Activated gamma-delta T cell treated with anti-CD3 and anti-CD28 coated beads, Interleukin-2, amount 50 U/mL, for 16 hours (primary cell): ENCODE measurements at regions not wholly inside any gene's neighbourhood (a gene's known extent, or its start where the extent isn't known, plus 50 kb on each side); places are given as distances from the start of the nearest gene placed in this dataset.

Experiments used
- DNase-seq: peaks from one replicate; pipeline ENCODE4 v3.0.0-alpha.2; 2020; ENCODE audit warnings: low read depth

DNA sequence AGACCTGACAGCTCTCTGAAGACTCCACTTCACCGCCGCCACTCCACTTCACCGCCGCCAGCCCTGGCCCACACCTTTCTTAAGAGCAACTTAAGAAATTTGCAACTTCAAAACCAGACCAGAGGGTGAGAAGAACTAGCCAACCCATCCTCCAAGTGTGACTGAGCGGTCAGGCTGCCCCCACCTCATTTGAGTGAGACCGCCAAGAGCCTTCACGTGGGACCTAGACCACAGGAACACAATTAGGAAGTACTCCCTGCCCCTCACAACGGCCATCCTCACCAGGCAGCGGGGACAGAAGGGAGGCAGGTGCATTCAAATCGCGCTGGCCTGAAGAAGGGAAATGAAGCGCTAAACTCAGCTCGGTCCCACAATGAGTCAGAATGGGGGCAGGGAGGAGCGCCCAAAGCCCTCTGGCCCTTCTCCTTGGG is 156.8 kb upstream of the BCL6 start:
- DNase-seq: no peak

DNA sequence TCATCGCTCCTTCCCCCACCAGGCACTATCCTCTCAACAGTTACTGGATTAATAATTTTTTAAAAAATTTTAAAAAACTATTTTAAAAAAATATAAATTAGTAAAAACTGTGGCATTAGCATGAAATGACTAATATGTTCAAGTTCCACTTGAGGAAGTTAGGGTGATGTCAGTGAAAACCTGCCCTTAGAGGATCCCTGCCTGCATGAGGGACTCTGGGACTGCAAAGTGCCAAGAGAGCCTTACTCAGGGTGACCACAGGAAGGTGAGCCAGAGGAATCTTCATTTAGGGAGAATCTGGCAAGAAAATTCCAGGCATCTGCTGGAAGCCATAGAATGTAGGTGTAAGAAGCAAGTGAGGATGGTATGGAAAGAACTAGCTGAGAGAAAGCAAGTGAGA is 157.7 kb upstream of the BCL6 start:
- no peak for DNase-seq

DNA sequence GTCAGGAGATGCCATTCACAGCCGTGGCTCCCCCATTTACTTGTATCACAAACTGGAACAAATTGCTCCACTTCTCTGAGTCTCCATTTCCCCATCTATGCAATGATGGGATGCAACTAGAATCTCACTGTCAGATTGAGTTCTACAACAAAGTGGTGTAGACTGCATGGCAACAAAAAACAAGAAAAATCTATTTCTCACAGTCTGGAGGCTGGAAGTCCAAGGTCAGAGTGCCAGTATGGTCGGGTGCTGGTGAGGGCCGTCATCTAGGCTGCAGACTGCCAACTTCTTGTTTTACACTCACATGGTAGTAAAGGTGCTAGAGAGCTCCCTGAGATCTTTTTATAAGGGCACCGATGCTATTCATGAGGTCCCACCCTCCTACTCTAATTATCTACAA is 158.4 kb upstream of the BCL6 start:
- no peak for DNase-seq

DNA sequence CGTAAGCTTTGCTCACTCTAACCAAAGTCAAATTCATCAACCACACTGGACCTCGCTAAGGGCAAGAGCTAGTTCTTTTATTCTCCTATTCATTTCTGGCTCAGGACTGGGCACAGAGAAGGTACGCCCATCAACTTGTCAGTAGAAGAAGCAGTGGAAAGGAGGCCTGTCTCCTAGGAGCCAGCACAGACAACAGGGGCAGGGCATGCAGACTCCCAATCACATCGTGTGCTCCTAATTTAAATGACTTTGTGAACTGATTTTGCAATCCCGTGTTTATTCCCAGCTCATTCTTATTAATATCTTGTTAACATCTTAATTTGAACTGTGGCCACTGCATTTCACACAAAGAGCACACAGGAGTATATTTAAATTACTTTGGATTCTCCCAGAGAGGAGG is 161.1 kb upstream of the BCL6 start:
- DNase-seq: no peak

DNA sequence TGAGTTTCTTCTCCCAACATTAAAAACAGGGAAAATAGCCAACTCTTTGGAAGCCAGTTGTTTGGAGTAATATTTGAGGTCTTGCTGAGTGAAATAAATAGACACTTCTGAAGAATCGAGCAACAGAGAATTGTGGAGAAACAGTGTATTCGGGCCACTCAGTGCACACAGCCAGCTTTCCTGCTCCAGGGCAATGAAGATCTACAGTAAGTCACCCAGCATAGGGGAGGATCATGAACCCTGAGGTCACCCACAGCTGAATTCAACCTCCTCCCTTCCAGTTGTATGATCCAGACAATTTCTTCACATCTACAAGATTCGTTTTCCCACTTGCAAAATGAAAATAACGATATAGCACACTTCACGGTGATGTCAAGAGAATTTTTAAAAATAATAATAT is 161.7 kb upstream of the BCL6 start:
- no peak for DNase-seq

DNA sequence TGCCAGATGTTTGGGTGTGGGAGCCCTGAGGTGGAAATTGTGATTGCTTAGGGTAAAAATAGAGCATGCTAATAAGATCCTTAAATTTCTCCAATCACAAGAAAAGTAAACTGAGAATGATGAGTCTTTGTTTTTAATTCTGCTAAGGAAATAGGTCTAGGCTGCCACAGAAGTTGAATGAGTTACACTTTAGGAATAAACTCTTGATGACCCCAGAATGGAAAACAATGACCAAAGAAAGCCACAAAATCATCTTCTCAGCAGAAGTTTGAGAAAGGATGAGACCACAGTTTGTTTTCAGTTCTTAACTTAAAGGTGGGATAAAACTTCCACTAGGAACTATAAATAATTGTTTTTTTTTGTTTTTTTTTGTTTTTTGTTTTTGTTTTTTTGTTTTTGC is 164.6 kb upstream of the BCL6 start:
- no peak for DNase-seq

DNA sequence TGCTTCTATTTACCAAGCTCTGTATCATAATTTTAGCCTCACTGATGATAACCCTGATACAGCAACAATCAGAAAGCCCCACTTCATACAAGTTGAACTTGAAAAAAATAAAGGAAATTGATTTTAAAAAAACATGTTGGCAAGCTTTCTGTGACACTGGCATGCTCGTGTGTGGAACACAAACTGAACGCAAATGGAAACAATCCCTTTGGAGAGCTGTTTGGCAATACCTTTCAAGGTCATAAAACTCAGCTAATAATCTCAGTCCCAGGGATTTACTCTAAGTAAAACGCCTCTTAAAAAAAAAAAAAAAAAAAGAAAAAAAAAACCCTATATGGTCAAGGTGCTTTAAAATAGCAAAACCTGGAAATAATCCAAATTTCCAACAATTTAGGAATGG is 166.7 kb upstream of the BCL6 start:
- DNase-seq: no peak

DNA sequence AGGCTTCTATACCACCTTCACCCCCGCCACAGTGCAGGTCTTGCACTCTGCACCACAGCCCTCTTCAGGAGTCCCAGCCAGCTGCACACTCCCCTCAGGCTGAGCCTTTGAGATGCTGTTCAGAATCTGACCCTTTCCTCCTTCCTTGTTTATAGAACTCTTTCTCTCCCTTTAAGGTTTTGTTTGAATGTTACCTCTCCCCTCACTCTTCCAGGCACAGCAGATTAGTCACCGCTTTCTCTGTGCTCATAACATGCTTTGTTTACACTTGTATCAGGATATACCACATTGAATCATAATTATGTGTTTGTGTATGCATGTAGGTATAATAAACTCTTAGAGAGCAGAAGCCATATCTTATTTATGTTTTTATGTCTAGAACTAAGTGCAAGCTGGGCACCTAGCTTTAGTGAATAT is 168.4 kb upstream of the BCL6 start:
- DNase-seq: no peak

DNA sequence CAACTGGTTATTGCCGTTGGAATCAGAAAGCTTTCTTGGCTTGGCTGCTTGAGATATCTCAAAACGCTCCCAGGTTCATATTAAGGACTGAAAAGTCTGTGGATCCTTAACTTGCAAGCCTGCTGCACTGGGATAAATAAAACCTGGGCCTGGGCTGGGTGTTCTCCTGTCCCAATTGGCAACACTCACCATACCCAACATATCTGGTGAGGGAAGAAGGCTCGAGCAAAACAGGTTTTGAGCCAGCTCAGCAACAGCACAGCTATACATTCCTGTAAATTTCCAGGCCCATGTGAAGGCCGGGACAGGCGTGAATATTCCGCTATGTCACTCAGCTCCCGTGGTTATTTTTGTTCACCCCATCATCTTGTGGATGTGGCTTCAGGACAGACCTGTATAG is 169.0 kb upstream of the BCL6 start:
- no peak for DNase-seq

DNA sequence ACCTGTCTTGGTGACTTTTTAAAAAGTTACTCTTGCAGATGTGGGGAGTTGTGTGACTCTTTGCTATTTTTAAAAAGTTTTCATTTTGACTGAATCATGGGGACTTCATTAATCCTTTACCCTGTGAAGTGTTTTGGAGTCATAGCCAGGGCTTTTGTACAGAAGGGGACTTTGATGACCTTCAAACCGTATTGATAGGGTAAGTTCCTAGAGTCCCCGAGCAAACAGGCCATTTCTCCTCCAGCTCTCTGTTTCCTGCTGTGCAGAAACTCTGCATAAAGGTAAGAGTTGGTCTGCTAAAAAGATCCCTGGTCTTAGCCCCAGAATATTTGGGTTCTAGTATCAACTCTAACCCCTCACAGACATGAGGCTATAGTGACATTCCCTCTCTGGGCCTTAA is 170.8 kb upstream of the BCL6 start:
- no peak for DNase-seq

DNA sequence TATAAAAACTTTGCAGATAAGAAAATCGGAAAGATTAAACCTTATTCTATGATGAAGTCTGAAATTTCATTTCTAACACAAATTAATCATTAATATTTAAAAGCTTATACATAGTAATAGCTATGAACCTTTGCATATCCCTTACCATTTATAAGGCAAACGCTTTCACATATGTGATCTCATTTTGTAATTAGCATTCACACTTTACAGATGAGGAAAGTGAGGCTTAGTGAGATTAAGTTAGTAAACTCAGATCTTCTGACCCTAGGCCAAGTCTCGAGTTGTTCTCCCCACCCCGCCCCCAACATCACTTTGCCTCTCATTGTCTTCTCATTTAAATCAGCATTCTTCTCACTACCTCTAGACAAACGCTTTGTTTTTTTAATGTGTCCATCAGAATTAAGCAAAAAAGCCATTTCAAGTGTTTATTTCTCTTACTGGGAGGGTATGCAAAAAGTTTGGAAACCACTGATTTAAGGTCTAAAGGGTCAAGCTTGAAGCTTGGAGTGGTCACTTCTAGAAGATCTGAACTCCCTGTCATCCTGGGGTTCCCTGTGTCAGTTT is 172.9 kb upstream of the BCL6 start:
- DNase-seq: no peak

DNA sequence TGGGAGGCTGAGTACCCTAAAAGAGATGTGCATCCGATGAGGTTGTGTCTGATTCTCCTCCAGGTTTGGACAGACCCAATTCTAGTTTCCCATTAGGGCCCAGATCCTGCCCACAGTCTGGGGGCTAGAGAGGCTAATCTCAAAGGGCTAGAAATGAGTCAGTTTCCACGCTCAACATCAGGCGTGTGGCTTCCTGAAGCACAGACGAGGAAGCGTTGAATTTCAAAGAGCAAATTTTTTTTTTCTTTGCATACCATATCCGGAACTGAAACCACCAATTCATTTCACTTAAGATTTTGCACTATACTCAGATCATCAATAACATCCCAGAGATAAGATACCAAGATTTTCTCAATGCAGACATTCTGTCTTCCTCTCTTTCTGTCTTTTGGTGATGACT is 173.8 kb upstream of the BCL6 start:
- DNase-seq: peak; percentile 40

DNA sequence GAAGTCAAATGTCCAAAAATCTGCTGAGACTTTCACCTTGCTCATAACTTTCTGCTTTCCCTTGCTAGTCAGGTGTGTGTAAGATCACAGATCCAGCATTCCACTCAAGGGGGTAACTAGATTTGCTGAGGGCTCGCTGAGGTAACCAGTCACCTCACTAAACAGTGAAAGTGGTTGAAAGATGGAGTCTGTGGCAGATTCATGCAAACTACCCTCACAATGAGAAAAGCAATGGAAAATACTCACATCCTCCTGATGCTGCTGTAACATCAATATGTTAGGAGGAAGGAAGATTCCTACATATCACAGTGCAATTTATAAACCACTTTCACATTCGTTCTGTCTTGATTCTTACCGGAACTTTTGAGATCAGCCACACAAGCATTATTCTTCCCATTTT is 174.3 kb upstream of the BCL6 start:
- DNase-seq: no peak

DNA sequence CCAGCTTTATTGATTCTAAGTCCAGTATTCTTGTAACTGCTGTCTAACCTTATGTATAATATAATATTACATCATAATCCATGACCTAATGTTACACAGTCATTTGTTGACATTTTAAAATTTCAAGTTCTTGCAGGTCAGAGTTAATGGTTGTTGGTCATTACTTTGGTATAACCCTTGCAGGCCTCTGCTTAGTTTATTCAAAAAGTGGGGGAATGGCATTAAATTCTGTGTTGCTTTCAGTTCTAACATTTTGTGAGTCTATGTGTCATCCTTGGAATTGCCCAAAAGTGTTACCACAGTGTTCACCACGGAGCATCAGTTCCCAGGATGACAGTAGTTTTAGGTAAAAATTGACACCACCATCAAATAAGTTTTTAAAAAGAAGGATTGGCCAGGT is 174.8 kb upstream of the BCL6 start:
- no peak for DNase-seq

DNA sequence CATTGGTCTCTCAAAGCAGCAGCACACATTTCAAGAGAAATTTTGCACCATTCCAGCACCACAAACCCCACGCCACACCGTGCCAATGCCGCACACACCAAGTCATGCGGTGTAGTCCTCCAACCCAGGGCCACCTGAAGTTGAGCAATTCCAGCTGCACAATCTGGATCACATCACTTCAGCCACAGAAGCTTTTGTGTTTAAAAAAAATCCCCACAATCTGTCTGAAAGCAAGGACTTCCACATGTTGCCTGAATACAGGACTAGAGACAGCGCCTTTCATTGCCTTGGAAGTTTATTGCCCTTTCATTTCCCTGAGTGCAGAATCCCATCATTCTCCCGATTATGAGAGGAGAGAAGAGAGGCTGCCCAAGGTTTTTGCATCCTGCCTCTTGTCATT is 175.6 kb upstream of the BCL6 start:
- no peak for DNase-seq

DNA sequence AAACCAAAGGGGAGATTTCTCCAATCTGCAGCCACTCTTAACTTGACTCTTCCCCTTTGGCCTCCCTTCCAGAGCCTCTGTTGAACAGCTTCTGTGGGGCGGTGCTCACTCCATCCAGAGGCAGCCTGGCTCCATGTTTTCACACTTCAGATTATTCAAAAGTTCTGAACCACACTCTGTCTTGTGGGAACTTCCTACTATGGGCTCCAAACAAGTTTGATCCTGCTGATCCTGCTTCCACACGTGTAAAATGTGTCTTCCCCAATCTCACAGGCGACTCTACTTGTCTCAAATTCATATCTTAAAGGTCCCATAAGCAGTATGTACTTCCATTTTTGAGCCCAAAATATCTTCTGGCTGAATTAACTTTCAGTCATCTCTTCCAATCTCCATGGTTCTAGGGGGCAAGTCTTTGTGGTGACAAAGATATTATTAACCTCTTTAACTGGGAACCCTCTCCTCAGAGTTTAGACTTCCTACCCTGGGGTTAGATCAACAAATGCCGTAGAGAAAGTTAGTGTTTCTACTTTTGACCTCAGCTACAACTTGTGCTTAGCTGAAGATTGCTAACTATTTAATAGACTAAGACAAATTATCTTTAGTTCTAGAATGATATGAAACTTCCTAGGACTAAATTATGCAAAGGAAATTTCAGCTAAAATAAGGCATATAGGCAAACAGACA is 176.3 kb upstream of the BCL6 start:
- DNase-seq: no peak

DNA sequence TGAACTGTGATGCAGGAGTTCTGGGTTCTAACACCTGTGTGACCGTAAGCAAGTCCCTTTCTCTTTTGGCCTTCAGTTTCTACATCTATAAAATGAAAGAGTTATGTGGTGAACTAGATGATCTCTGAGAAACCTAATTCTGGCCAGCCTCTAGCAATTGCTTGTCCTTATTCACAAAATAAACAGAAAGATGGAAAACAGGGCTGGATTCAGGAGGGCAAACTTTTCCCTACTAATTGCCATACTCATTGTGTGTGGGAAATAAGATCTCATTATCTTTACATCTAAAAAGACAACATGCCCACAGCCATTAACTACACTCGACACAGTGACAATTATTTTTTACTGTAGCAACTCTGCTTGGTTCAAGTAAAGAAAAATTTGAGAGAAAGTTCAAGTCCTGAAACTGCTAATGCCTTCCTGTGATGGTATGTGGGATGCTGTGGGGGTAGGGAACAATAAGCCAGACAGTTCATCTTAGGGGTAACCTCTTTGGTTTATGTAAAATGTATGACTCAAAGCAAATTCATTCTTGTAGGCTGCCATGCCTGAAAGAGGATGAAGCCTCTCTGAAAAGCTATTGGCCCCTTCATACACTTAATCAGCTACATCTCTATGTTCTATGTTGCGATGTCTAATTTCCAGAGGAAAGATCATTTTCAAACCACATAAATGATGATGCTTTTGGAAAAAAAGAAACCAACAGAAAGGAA is 177.6 kb upstream of the BCL6 start:
- no peak for DNase-seq

DNA sequence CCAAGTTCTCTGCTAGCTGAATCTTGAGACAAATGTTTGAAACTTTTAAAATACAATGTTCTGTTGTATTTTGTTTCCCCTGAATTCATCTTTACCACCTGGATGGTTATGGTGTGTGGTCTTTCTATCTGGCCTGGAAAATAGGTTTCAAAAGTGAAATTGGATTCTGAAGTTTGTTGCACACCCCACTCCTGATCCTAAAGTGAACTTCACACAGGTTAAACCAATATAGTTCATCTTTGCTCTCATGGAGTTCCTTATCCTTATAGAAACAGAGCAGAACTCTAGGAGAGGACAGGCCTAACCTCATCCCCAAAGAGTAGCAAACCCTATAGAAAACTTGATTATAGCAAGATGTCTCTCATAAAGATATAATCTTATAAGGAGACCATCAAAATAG is 179.4 kb upstream of the BCL6 start:
- DNase-seq: no peak

DNA sequence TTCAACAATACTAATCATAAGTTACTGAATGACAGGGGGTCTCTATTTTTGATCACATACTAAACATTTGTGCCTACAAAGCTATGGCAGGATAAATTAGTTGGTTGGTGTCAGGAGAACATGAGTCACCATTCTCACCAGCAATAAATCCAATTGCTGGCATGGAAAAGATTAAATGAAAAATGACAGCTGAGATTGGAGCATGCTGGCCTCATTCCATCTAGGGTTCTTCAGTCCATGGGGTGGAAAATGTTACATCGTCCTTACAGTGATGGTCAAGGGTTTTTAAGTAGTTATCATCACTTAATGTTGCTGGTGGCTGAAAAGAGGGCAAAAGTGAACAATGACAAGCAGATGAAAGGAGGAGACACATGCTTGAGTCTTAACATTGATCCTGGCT is 180.1 kb upstream of the BCL6 start:
- DNase-seq: no peak

DNA sequence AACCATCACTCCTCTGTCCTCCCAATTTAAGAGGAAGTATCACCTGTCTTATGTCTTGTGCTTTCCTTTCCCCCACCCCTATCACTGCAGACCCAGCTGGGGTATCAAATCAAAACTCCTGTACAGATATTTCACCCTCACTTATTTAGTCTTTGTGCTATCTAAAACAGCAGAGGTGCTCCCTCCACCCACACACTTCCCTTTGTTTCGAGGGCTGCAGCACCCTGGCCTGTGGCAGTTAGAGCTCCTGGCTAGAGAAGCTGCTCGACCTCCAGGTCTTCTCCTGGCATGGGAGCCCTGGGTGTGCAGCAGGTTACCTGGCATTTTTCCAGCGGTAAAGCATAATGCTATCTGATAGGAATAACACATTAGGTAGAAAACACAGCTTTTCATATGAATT is 181.4 kb upstream of the BCL6 start:
- no peak for DNase-seq

DNA sequence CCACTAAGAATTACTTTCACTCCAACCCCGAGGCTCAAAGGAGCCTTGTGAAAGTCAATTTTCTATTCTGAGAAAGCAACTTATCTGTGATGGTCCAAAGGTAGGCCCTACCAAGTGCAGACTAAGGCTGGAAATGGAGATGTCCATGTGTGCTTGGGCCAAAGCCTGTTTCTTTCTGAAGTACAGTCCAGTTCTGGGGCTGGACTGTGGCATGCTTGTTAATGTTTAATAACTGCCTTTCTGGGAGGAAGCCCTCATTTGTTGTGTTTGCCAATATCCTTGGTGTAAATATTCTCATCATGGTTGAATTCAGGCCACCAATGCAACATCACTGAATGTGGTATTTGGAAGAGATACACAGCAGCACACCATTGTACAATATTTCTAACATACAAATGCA is 182.3 kb upstream of the BCL6 start:
- DNase-seq: no peak

DNA sequence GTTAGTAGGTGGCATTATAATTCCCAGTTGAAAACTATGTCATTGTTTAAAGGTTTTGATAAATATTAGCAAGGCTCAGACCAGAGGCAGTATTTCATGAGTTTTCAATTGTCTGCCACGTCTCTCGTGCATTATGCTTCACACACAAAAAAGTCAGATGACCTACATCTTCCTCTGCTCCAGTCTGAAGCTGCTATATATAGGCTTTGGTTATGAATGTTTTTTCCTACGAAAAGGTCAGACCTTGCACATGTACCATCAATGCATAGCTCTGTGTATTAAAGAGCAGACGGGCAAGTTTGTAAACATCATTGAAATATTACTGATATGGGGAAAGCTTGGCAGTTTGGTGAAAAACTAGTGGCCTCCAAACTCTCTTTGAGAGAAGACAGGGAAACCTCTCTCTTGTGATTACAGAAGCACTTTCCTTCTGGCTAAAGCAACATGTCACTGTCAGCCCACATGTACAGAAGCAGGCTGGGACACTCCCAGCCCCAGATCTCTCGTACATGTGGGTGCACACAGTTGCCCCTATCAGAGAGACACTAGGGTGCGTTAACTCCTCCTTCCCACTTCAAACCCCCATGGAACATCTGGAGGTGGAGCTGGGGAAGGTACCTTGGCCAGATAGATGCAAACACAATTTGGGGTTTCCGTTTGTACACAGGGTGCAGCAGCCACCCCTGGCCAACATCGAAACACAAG is 184.0 kb upstream of the BCL6 start:
- no peak for DNase-seq

DNA sequence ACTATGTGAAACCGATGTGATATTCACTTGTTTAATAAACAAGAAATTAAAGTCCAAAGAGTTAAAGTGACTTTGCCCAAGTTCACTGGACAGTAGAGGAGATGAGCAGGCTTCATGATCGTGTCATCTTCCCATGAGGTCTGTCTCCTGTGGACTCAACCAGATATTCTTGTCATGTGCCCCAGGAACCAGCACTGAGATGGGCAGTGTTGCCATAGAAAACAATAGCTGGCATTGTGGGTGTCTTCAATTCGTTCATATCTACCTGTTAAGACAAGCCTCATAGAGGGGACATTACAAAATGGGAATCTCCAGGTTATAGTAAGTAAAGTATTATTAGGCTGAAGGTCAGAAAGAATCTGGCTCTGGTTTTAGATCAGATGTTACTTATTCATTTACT is 184.8 kb upstream of the BCL6 start:
- DNase-seq: no peak
